SK-N-SH (cell line): ENCODE measurements at regions not wholly inside any gene's neighbourhood (a gene's known extent, or its start where the extent isn't known, plus 50 kb on each side); places are given as distances from the start of the nearest gene placed in this dataset.

Source experiments
- CTCF ChIA-PET: fragments of 300-600, 350-600 bp; formaldehyde crosslinking; extraction: SDS; loops from one replicate; lab custom pipeline; 2021; lab: Yijun Ruan, JAX
- POLR2A ChIA-PET: fragments of 350-600 bp; sonication (Branson Sonifier 250); formaldehyde crosslinking; extraction: SDS; loops from one replicate; lab custom pipeline; 2020; ENCODE audit warnings: antibody characterized with exemption, inconsistent platforms; lab: Yijun Ruan, JAX
- DNase-seq: peaks from one replicate; pipeline ENCODE4 v3.0.0; 2012
- H2AFZ ChIP-seq: fragments of 200-600 bp; sonication (generic); 2 replicates; pipeline ENCODE4 v1.8.1; 2016; ENCODE audit warnings: antibody characterized with exemption, mild to moderate bottlenecking, low read depth
- H3F3A ChIP-seq: fragments of 200-600 bp; sonication (generic); replicated peaks from 2 replicates; pipeline ENCODE3; 2016; ENCODE audit warnings: antibody characterized with exemption, mild to moderate bottlenecking; ENCODE audit not compliant: insufficient read depth
- H3K27ac ChIP-seq, 2 experiments: fragments of 200-500 bp in 1 of 2; fragments of 200-600 bp in 1 of 2; sonication (Bioruptor generic) in 1 of 2; sonication (generic), shearing (Covaris generic) in 1 of 2; 2 replicates each; pipeline versions ENCODE4 v1.5.1 to v1.6.1; 2014 to 2016; ENCODE audit warnings: low read depth in 2 of 2, inconsistent platforms in 1 of 2, low read length in 1 of 2, mild to moderate bottlenecking in 1 of 2, mixed read lengths in 1 of 2
- H3K27me3 ChIP-seq: fragments of 200-600 bp; sonication (generic), shearing (Covaris generic); 2 replicates; pipeline ENCODE4 v1.6.1; 2016; ENCODE audit warnings: mixed run types; ENCODE audit not compliant: insufficient read depth
- H3K36me3 ChIP-seq, 2 experiments: fragments of 200-500 bp in 1 of 2; fragments of 200-600 bp in 1 of 2; sonication (Bioruptor generic) in 1 of 2; sonication (generic) in 1 of 2; replicated peaks in 1 of 2; 2 replicates each; pipeline versions ENCODE3 to v1.5.1; 2014 to 2016; ENCODE audit warnings: low read length in 1 of 2, mild to moderate bottlenecking in 1 of 2; ENCODE audit not compliant: insufficient read depth in 2 of 2, control insufficient read depth in 1 of 2
- H3K4me1 ChIP-seq, 2 experiments: fragments of 200-500 bp in 1 of 2; fragments of 200-600 bp in 1 of 2; sonication (Bioruptor generic) in 1 of 2; sonication (generic), shearing (Covaris generic) in 1 of 2; 2 replicates each; pipeline versions ENCODE4 v1.5.1 to v1.6.1; 2014 to 2016; ENCODE audit warnings: low read depth in 1 of 2, low read length in 1 of 2, mixed run types in 1 of 2; ENCODE audit not compliant: insufficient read depth in 2 of 2, control insufficient read depth in 1 of 2
- H3K4me2 ChIP-seq: fragments of 200-600 bp; sonication (generic), shearing (Covaris generic); 2 replicates; pipeline ENCODE4 v1.6.1; 2017; ENCODE audit warnings: mixed run types
- H3K4me3 ChIP-seq, 2 experiments: fragments of 200-500 bp in 1 of 2; fragments of 200-600 bp in 1 of 2; sonication (Bioruptor generic) in 1 of 2; sonication (generic), shearing (Covaris generic) in 1 of 2; 2 replicates each; pipeline versions ENCODE4 v1.5.1 to v1.8.1; 2014 to 2016; ENCODE audit warnings: low read depth in 2 of 2, inconsistent platforms in 1 of 2, low read length in 1 of 2, mild to moderate bottlenecking in 1 of 2, mixed read lengths in 1 of 2, moderate library complexity in 1 of 2
- H3K79me2 ChIP-seq: fragments of 200-600 bp; sonication (generic); 2 replicates; pipeline ENCODE4 v1.8.1; 2017; ENCODE audit warnings: mild to moderate bottlenecking; ENCODE audit not compliant: insufficient read depth
- H3K9ac ChIP-seq: fragments of 200-600 bp; sonication (generic); 2 replicates; pipeline ENCODE4 v1.6.1; 2017; ENCODE audit warnings: mixed run types
- H3K9me2 ChIP-seq: fragments of 200-600 bp; sonication (generic); 2 replicates; pipeline ENCODE4 v1.6.1; 2017; ENCODE audit warnings: mixed run types
- H3K9me3 ChIP-seq: fragments of 200-600 bp; sonication (generic); 2 replicates; pipeline ENCODE4 v1.6.1; 2017; ENCODE audit warnings: mixed run types, mild to moderate bottlenecking, moderate library complexity
- H4K20me1 ChIP-seq: fragments of 200-600 bp; sonication (generic); 2 replicates; pipeline ENCODE4 v1.6.1; 2017; ENCODE audit warnings: mild to moderate bottlenecking, mixed run types; ENCODE audit not compliant: insufficient read depth
- CHD2 ChIP-seq: fragments of 150-350 bp; IDR thresholded peaks from 2 replicates; pipeline ENCODE4 v1.6.1; 2018; ENCODE audit warnings: low read length; ENCODE audit not compliant: partially characterized antibody
- EP300 ChIP-seq, 2 experiments: IDR thresholded peaks; 2 replicates each; pipeline versions ENCODE4 v1.4.0 to v1.6.1; 2012; ENCODE audit warnings: borderline replicate concordance in 1 of 2, low read depth in 1 of 2, low read length in 1 of 2
- EZH2phosphoT487 ChIP-seq: fragments of 200-600 bp; sonication (generic); IDR thresholded peaks from 2 replicates; pipeline ENCODE4 v1.6.1; 2017; ENCODE audit warnings: low read depth, mixed run types, mild to moderate bottlenecking, antibody characterized with exemption, moderate library complexity, borderline replicate concordance
- FOSL2 ChIP-seq: IDR thresholded peaks from 2 replicates; pipeline ENCODE4 v1.4.0; 2012; ENCODE audit warnings: low read depth, mild to moderate bottlenecking, moderate library complexity, borderline replicate concordance
- FOXJ3 ChIP-seq: sonication (generic); formaldehyde crosslinking; IDR thresholded peaks from 2 replicates; pipeline ENCODE4 v1.5.1; 2020; ENCODE audit warnings: mild to moderate bottlenecking, missing genetic modification reagents
- GABPA ChIP-seq: IDR thresholded peaks from 2 replicates; pipeline ENCODE4 v1.4.0; 2012; ENCODE audit warnings: low read depth, mild to moderate bottlenecking
- JUND ChIP-seq: IDR thresholded peaks from 2 replicates; pipeline ENCODE4 v1.4.0; 2012
- MEF2A ChIP-seq: IDR thresholded peaks from 2 replicates; pipeline ENCODE4 v1.4.0; 2012; ENCODE audit warnings: low read depth, borderline replicate concordance
- MXI1 ChIP-seq: IDR thresholded peaks from 2 replicates; pipeline ENCODE4 v1.6.1; 2012; ENCODE audit warnings: mild to moderate bottlenecking, low read depth, low read length, improper control_type of control experiment
- POLR2AphosphoS5 ChIP-seq: IDR thresholded peaks from 2 replicates; pipeline ENCODE4 v1.6.1; 2012; ENCODE audit warnings: low read depth, low read length
- RCOR1 ChIP-seq: fragments of 150-350 bp; IDR thresholded peaks from 2 replicates; pipeline ENCODE4 v1.6.1; 2017; ENCODE audit warnings: antibody characterized with exemption, low read length
- RFX5 ChIP-seq: IDR thresholded peaks from 2 replicates; pipeline ENCODE4 v1.6.1; 2012; ENCODE audit warnings: mild to moderate bottlenecking, improper control_type of control experiment, low read length
- RXRA ChIP-seq: IDR thresholded peaks from 2 replicates; pipeline ENCODE4 v1.4.0; 2012; ENCODE audit warnings: low read depth, mild to moderate bottlenecking, borderline replicate concordance
- SIN3A ChIP-seq: IDR thresholded peaks from 2 replicates; pipeline ENCODE4 v1.6.1; 2012; ENCODE audit warnings: low read depth, mild to moderate bottlenecking, low read length, moderate library complexity, borderline replicate concordance
- SMC3 ChIP-seq: IDR thresholded peaks from 2 replicates; pipeline ENCODE4 v1.6.1; 2012; ENCODE audit warnings: low read depth, low read length, improper control_type of control experiment
- TCF12 ChIP-seq: IDR thresholded peaks from 2 replicates; pipeline ENCODE4 v1.4.0; 2012
- YY1 ChIP-seq: IDR thresholded peaks from 2 replicates; pipeline ENCODE4 v1.4.0; 2012; ENCODE audit warnings: low read depth, mild to moderate bottlenecking
- WGBS: methylation state at CpG from one replicate; pipeline ENCODE4 v1.1.6; 2017; ENCODE audit warnings: low lambda C conversion rate; 5-methylcytosine and 5-hydroxymethylcytosine counted together
- TF ChIP-seq, protein P1 (sequence below): fragments of 150-350 bp; IDR thresholded peaks from 2 replicates; pipeline ENCODE4 v1.6.1; 2017; ENCODE audit warnings: antibody characterized with exemption, low read length, low read depth, borderline replicate concordance
- TF ChIP-seq, protein P2 (sequence below): IDR thresholded peaks from 2 replicates; pipeline ENCODE4 v1.6.1; 2012; ENCODE audit warnings: mild to moderate bottlenecking, low read depth, low read length, moderate library complexity
- TF ChIP-seq, protein P3 (sequence below): IDR thresholded peaks from 2 replicates; pipeline ENCODE4 v1.4.0; 2012; ENCODE audit warnings: low read depth, borderline replicate concordance

DNA sequence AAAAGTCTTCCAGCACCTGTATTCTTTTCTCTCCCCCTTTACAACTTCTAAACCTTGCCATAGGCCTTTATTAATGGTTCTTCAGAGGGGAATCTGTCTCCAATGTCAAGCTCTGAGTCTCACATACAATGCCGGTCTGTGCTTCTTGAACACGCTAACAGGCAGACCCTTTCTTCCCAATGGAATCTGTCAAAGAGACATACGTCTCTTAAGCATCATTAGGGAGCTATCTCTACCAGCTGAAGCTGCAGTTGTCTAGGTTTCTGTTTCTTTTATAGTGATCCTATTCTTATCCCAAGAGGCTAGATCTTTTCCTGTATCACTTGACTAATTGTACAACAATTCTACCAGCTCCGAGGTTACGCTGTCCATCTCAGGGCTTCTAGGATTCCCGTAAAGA, 560.8 kb upstream of the NBEA start:
- no peaks in the 10 kb centered on the region for H3K36me3 ChIP-seq
- H3K9me2 ChIP-seq: no peaks in the 10 kb centered on the region
- H4K20me1 ChIP-seq: no peaks in the 10 kb centered on the region
- H2AFZ ChIP-seq: no peak overlapping the region
- H3K79me2 ChIP-seq: no peaks in the 10 kb centered on the region
- ChIA-PET CTCF (no interaction called here), POLR2A (no interaction called here)
- no peaks in the 10 kb centered on the region for H3K9me3 ChIP-seq
- H3K9ac ChIP-seq: no peak overlapping the region
- H3K27me3 ChIP-seq: no peaks in the 10 kb centered on the region
- no peaks in the 10 kb centered on the region for H3F3A ChIP-seq
- no peak overlapping the region for H3K4me3 ChIP-seq
- WGBS: 96% methylated on average over 6 of the region's 6 CpGs
- no peak overlapping the region for H3K27ac ChIP-seq
- no peak for DNase-seq
- no peak overlapping the region for H3K4me2 ChIP-seq
- TF ChIP-seq RFX5: no peak
- TF ChIP-seq MXI1: no peak
- TF ChIP-seq, protein P1, sequence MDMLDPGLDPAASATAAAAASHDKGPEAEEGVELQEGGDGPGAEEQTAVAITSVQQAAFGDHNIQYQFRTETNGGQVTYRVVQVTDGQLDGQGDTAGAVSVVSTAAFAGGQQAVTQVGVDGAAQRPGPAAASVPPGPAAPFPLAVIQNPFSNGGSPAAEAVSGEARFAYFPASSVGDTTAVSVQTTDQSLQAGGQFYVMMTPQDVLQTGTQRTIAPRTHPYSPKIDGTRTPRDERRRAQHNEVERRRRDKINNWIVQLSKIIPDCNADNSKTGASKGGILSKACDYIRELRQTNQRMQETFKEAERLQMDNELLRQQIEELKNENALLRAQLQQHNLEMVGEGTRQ: no peak
- TF ChIP-seq RCOR1: no peak
- TF ChIP-seq EZH2phosphoT487: no peak
- no peak for TF ChIP-seq JUND
- TF ChIP-seq FOSL2: no peak
- TF ChIP-seq MEF2A: no peak
- TF ChIP-seq, protein P2, sequence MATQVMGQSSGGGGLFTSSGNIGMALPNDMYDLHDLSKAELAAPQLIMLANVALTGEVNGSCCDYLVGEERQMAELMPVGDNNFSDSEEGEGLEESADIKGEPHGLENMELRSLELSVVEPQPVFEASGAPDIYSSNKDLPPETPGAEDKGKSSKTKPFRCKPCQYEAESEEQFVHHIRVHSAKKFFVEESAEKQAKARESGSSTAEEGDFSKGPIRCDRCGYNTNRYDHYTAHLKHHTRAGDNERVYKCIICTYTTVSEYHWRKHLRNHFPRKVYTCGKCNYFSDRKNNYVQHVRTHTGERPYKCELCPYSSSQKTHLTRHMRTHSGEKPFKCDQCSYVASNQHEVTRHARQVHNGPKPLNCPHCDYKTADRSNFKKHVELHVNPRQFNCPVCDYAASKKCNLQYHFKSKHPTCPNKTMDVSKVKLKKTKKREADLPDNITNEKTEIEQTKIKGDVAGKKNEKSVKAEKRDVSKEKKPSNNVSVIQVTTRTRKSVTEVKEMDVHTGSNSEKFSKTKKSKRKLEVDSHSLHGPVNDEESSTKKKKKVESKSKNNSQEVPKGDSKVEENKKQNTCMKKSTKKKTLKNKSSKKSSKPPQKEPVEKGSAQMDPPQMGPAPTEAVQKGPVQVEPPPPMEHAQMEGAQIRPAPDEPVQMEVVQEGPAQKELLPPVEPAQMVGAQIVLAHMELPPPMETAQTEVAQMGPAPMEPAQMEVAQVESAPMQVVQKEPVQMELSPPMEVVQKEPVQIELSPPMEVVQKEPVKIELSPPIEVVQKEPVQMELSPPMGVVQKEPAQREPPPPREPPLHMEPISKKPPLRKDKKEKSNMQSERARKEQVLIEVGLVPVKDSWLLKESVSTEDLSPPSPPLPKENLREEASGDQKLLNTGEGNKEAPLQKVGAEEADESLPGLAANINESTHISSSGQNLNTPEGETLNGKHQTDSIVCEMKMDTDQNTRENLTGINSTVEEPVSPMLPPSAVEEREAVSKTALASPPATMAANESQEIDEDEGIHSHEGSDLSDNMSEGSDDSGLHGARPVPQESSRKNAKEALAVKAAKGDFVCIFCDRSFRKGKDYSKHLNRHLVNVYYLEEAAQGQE: no peak
- no peak for TF ChIP-seq GABPA
- no peak for TF ChIP-seq SIN3A
- no peak for TF ChIP-seq SMC3
- TF ChIP-seq FOXJ3 (CRISPR knock-in tag): no peak
- TF ChIP-seq POLR2AphosphoS5: no peak
- no peak for TF ChIP-seq CHD2
- TF ChIP-seq TCF12: no peak
- no peak for TF ChIP-seq YY1
- TF ChIP-seq, protein P3, sequence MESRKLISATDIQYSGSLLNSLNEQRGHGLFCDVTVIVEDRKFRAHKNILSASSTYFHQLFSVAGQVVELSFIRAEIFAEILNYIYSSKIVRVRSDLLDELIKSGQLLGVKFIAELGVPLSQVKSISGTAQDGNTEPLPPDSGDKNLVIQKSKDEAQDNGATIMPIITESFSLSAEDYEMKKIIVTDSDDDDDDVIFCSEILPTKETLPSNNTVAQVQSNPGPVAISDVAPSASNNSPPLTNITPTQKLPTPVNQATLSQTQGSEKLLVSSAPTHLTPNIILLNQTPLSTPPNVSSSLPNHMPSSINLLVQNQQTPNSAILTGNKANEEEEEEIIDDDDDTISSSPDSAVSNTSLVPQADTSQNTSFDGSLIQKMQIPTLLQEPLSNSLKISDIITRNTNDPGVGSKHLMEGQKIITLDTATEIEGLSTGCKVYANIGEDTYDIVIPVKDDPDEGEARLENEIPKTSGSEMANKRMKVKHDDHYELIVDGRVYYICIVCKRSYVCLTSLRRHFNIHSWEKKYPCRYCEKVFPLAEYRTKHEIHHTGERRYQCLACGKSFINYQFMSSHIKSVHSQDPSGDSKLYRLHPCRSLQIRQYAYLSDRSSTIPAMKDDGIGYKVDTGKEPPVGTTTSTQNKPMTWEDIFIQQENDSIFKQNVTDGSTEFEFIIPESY: no peak
- no peak for TF ChIP-seq RXRA
- no peak for TF ChIP-seq EP300 (IDR thresholded peaks at IDR 0.05; ENCODE audit: borderline replicate concordance in 1 of 2, low read depth in 1 of 2, low read length in 1 of 2)
- H3K4me1 ChIP-seq: no peaks in the 10 kb centered on the region
